ENCODE measurements at regions not wholly inside any gene's neighbourhood (a gene's known extent, or its start where the extent isn't known, plus 50 kb on each side); places are given as distances from the start of the nearest gene placed in this dataset.
"Not testable (repeated sequence)": the region's sequence is repeated elsewhere in the genome, so short reads cannot be mapped to it uniquely, and the experiment has no call there.

DNA sequence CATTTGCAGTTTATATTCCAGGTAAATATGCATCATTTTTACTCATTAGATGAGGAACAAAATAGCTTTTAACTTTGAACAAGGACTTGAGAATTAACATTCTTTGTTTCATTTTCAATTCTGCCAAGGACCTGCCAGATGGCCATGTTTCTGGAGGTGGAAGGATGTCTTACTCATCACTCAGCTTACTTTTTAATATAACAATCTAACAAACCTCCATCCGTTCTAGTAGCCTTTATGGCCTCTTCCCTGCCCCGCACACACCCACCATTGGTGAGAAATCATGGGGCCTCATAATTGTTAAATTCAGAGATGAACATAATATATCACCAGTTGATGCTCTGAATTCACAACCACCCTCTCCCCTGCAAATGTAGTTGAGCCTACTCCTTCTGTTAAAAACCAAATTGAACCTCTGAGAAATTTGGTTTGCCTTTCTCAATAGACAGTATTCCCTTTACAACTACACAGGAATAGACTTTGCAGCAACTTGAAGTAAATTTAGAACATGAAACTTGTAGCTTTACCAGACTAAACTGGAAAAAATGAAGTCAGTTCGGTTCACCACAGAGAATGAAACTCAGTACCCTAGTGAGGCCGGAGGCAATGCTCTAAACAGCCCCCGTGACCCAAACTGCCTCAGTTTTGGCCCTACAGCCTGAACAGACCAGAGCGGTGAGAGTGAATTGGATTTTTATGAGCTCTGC is 50.1 kb upstream of the ACSL4 start:
- no peaks in the 10 kb centered on the region for H3K4me1 ChIP-seq
- no peak for DNase-seq (ENCODE audit: low spot score in 2 of 2)
- H3K36me3 ChIP-seq (replicated peaks), result no peaks in the 10 kb centered on the region
- H3K27me3 ChIP-seq (ENCODE audit: low read depth), result no peaks in the 10 kb centered on the region
- in situ Hi-C loops (cut with MboI; ENCODE audit: low sequenced_read_pairs), result no loop called here
- no peak overlapping the region for H3K4me3 ChIP-seq
- H3K9me3 ChIP-seq, result no peaks in the 10 kb centered on the region

DNA sequence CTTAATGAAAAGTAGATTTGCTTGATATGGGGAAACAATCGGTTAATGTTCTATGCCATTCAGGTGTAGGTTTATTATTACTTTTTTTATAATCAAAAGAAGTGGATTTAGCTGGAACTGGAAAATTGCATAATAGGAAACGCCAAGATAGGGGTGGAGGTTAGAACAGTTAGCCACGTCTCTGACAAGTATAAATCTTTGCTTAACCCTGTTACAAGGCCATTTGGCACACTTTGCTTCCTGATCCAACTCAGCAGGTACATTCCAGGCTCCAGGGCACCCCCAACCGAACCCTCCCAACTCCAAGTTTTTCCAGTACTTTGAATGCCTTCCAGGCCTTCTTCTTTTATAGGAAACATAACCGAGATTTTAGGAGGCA is 50.6 kb upstream of the ACSL4 start:
- Histone ChIP-seq H3K9me3 (no peaks in the 10 kb centered on the region), H3K4me1 (no peaks in the 10 kb centered on the region), H3K4me3 (no peak overlapping the region), H3K36me3 (replicated peaks) (no peaks in the 10 kb centered on the region), H3K27me3 (ENCODE audit: low read depth) (no peaks in the 10 kb centered on the region)
- in situ Hi-C loops (cut with MboI; ENCODE audit: low sequenced_read_pairs), result no loop called here
- DNase-seq (ENCODE audit: low spot score in 2 of 2), result no peak

DNA sequence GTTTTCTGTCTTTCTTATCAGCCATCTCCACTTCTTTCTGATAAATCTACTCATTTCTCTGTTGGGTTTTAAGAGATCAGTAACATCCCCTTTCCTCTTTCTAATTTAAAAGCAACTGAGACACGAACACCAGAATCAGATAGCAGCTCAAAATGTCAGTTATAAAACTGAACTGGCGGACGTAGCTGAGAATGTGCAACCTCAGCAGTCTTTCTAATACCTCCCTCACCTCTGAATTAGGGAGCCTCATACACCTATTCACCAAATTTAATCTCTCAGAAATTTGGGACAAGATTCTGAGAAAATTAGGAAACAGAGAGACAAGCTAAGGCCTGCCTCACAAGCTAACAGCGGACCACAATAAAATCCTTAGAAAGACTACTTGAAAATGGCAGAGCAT is 52.0 kb upstream of the ACSL4 start:
- DNase-seq (ENCODE audit: low spot score in 2 of 2), result no peak
- Histone ChIP-seq H3K36me3 (replicated peaks) (no peaks in the 10 kb centered on the region), H3K4me3 (no peak overlapping the region), H3K4me1 (no peaks in the 10 kb centered on the region), H3K9me3 (no peaks in the 10 kb centered on the region), H3K27me3 (ENCODE audit: low read depth) (no peaks in the 10 kb centered on the region)
- in situ Hi-C loops (cut with MboI; ENCODE audit: low sequenced_read_pairs), result no loop called here

GRCh38 chrX:109790511-109790910 is 57.5 kb upstream of the ACSL4 start:
- H3K4me3 ChIP-seq; H3K36me3 ChIP-seq (replicated peaks); H3K27me3 ChIP-seq (ENCODE audit: low read depth); H3K4me1 ChIP-seq; DNase-seq (ENCODE audit: low spot score in 2 of 2); H3K9me3 ChIP-seq; in situ Hi-C loops (cut with MboI; ENCODE audit: low sequenced_read_pairs): not testable (repeated sequence)

GRCh38 chrX:109793191-109793590 is 60.1 kb upstream of the ACSL4 start:
- Histone ChIP-seq H3K4me1 (no peaks in the 10 kb centered on the region), H3K36me3 (replicated peaks) (no peaks in the 10 kb centered on the region), H3K4me3 (no peak overlapping the region), H3K27me3 (ENCODE audit: low read depth) (0 out of 2 replicates have a peak, but pooled peaks cover 5% of the 10 kb centered on the region), H3K9me3 (no peaks in the 10 kb centered on the region)
- no peak for DNase-seq (ENCODE audit: low spot score in 2 of 2)
- in situ Hi-C loops (cut with MboI; ENCODE audit: low sequenced_read_pairs), result no loop called here

DNA sequence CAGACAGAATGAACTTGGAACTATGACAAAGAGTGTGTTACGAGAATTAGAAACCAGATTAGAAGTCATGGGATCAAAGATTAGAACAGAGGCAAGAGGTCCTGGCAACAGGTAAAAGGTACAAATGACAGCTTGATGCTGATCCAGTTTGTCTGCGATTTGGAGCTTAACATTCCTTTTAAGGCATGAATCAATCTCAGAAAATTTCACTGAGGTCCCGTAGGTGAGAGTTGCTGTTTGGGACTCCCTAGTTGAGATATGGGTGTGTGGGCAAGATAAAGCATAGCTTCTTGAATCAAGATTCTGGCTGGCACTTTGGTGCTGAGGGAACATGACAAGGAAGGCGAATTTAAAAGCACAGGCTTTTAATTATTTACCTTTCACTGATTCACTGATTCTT is 62.6 kb upstream of the ACSL4 start:
- no peaks in the 10 kb centered on the region for H3K4me1 ChIP-seq
- DNase-seq (ENCODE audit: low spot score in 2 of 2), result no peak
- H3K36me3 ChIP-seq (replicated peaks), result no peaks in the 10 kb centered on the region
- no peak overlapping the region for H3K4me3 ChIP-seq
- in situ Hi-C loops (cut with MboI; ENCODE audit: low sequenced_read_pairs), result no loop called here
- 0 out of 2 replicates have a peak, but pooled peaks cover 5% of the 10 kb centered on the region for H3K27me3 ChIP-seq (ENCODE audit: low read depth)
- no peaks in the 10 kb centered on the region for H3K9me3 ChIP-seq

GRCh38 chrX:109797311-109797975 is 64.4 kb upstream of the ACSL4 start:
- Histone ChIP-seq H3K36me3 (replicated peaks) (no peaks in the 10 kb centered on the region), H3K27me3 (ENCODE audit: low read depth) (no peaks in the 10 kb centered on the region), H3K4me1 (no peaks in the 10 kb centered on the region), H3K9me3 (no peaks in the 10 kb centered on the region), H3K4me3 (no peak overlapping the region)
- DNase-seq (ENCODE audit: low spot score in 2 of 2), result no peak
- in situ Hi-C loops (cut with MboI; ENCODE audit: low sequenced_read_pairs), result no loop called here

DNA sequence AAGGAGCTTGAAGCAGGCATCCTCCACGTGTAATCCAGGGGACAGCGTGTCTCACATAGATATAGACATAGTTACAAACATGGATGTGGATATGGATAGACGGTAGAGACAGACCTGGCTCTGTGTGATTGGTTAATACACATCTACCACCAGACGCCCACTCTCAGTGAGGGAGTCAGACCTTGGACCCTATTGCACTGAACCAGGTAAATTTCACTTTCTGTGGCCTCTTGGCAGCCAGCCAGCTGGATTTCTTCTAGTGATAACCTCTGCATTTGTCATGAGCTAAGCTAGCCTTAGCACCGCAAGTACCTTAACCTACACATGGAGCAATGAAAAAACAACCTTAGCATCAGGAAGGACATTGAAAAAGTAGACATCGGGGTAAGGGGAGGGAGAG is 79.2 kb upstream of the ACSL4 start:
- Histone ChIP-seq H3K4me3 (no peak overlapping the region), H3K4me1 (peaks cover 12% of the 10 kb centered on the region), H3K9me3 (no peaks in the 10 kb centered on the region), H3K36me3 (replicated peaks) (no peaks in the 10 kb centered on the region), H3K27me3 (ENCODE audit: low read depth) (0 out of 2 replicates have a peak, but pooled peaks cover 3% of the 10 kb centered on the region)
- in situ Hi-C loops (cut with MboI; ENCODE audit: low sequenced_read_pairs), result no loop called here
- no peak for DNase-seq (ENCODE audit: low spot score in 2 of 2)

DNA sequence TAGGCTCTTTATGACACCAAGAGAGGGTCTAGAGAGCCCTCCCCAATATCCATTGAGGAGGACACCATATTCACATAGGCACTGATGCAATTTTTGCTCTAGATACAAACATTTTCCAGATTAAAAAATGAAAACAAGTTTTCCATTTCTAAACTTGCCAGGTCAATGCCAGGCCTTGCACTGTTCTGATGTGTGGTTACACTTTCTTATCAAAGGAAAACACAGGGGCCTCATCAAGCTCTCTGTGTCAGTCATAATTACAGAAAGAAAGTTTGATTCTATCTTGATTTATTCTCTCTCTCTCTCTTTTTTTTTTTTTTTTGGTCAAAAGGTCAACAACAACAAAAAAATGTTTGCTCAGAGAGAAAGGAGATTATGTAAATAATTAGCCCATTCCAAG is 80.2 kb upstream of the ACSL4 start:
- DNase-seq (ENCODE audit: low spot score in 2 of 2), result no peak
- in situ Hi-C loops (cut with MboI; ENCODE audit: low sequenced_read_pairs), result no loop called here
- H3K27me3 ChIP-seq (ENCODE audit: low read depth), result 0 out of 2 replicates have a peak, but pooled peaks cover 3% of the 10 kb centered on the region
- H3K36me3 ChIP-seq (replicated peaks), result no peaks in the 10 kb centered on the region
- H3K9me3 ChIP-seq, result no peaks in the 10 kb centered on the region
- H3K4me1 ChIP-seq, result peaks cover 12% of the 10 kb centered on the region
- no peak overlapping the region for H3K4me3 ChIP-seq

DNA sequence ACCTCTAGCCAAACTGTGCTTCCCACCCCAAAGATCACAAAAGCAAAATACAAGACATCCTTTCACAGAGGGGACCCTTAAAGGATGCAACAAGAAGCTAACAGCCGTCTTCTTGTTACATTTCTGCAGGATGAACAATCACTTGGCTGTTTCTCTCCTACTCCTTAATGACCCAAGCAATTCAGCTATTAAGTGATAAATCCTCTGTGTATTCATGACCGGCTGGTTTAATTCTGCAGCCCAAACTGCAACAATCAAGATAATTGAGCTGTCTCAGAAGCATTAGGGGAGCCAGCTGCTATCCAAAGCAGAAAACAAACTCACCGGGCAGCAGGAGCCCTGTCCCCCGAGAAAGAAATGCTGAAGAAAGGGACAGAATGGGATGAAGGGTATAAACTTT is 85.9 kb upstream of the ACSL4 start:
- Histone ChIP-seq H3K27me3 (ENCODE audit: low read depth) (0 out of 2 replicates have a peak, but pooled peaks cover 3% of the 10 kb centered on the region), H3K4me1 (peaks cover under 1% of the 10 kb centered on the region; the same call in 1 of the 2 replicates), H3K9me3 (no peaks in the 10 kb centered on the region), H3K36me3 (replicated peaks) (no peaks in the 10 kb centered on the region), H3K4me3 (no peak overlapping the region)
- DNase-seq (ENCODE audit: low spot score in 2 of 2), result no peak
- in situ Hi-C loops (cut with MboI; ENCODE audit: low sequenced_read_pairs), result no loop called here

GRCh38 chrX:109822861-109823260 is 89.8 kb upstream of the ACSL4 start:
- H3K9me3 ChIP-seq, result no peaks in the 10 kb centered on the region
- in situ Hi-C loops (cut with MboI; ENCODE audit: low sequenced_read_pairs), result no loop called here
- H3K36me3 ChIP-seq (replicated peaks), result no peaks in the 10 kb centered on the region
- no peak overlapping the region for H3K4me3 ChIP-seq
- no peaks in the 10 kb centered on the region for H3K27me3 ChIP-seq (ENCODE audit: low read depth)
- H3K4me1 ChIP-seq, result no peaks in the 10 kb centered on the region
- no peak for DNase-seq (ENCODE audit: low spot score in 2 of 2)

DNA sequence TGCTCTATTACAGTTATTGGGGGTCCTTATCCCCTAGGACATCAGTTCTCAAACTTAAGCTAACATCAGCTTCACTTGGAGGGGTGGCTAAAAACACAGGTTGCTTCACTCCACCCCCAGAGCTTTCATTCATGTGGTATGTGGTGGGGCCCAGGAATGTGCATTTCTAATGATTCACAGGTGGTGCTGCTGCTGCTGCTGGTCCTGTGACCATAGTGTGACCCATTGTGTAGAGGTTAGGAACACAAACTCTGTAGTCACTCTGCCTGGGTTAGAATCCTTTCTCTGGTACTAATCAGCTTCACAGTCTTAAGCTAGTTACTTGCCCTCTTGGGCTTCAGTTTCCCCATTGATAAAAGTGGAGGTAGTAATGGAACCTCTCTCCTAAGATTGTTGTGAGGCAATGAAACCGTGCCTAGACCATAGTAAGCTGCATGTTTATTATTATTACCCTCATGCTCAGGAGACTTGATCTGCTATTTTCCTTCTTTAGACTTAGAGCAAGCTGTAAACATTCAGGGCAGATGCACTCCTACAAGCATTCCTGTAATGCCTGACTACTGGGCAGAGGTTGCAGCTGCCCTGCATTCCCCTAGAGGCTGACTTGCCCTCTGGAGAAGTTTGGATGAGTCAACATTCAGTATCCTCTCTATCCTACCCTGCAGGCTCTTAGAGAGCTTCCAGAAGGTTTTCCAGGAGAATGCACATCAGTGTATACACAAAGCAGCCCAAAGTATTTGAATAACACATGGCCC is 94.1 kb upstream of the ACSL4 start:
- H3K4me1 ChIP-seq, result no peaks in the 10 kb centered on the region
- H3K9me3 ChIP-seq, result no peaks in the 10 kb centered on the region
- no peaks in the 10 kb centered on the region for H3K36me3 ChIP-seq (replicated peaks)
- DNase-seq (ENCODE audit: low spot score in 2 of 2), result no peak
- peaks cover under 1% of the 10 kb centered on the region; the same call in 1 of the 2 replicates for H3K27me3 ChIP-seq (ENCODE audit: low read depth)
- no peak overlapping the region for H3K4me3 ChIP-seq
- in situ Hi-C loops (cut with MboI; ENCODE audit: low sequenced_read_pairs), result no loop called here

GRCh38 chrX:109827772-109828171 is 94.7 kb upstream of the ACSL4 start:
- Histone ChIP-seq H3K9me3 (no peaks in the 10 kb centered on the region), H3K36me3 (replicated peaks) (no peaks in the 10 kb centered on the region), H3K4me3 (no peak overlapping the region), H3K27me3 (ENCODE audit: low read depth) (peaks cover 7% of the 10 kb centered on the region), H3K4me1 (no peaks in the 10 kb centered on the region)
- no peak for DNase-seq (ENCODE audit: low spot score in 2 of 2)
- in situ Hi-C loops (cut with MboI; ENCODE audit: low sequenced_read_pairs), result no loop called here

GRCh38 chrX:109830157-109830703 is 97.2 kb upstream of the ACSL4 start:
- H3K9me3 ChIP-seq, result no peaks in the 10 kb centered on the region
- H3K36me3 ChIP-seq (replicated peaks), result no peaks in the 10 kb centered on the region
- in situ Hi-C loops (cut with MboI; ENCODE audit: low sequenced_read_pairs), result no loop called here
- H3K4me3 ChIP-seq, result no peak overlapping the region
- H3K27me3 ChIP-seq (ENCODE audit: low read depth), result peaks cover 14% of the 10 kb centered on the region
- no peak for DNase-seq (ENCODE audit: low spot score in 2 of 2)
- H3K4me1 ChIP-seq, result no peaks in the 10 kb centered on the region
